ENCODE measurements at regions not wholly inside any gene's neighbourhood (a gene's known extent, or its start where the extent isn't known, plus 50 kb on each side); places are given as distances from the start of the nearest gene placed in this dataset.
"Not testable (repeated sequence)": the region's sequence is repeated elsewhere in the genome, so short reads cannot be mapped to it uniquely, and the experiment has no call there.

DNA sequence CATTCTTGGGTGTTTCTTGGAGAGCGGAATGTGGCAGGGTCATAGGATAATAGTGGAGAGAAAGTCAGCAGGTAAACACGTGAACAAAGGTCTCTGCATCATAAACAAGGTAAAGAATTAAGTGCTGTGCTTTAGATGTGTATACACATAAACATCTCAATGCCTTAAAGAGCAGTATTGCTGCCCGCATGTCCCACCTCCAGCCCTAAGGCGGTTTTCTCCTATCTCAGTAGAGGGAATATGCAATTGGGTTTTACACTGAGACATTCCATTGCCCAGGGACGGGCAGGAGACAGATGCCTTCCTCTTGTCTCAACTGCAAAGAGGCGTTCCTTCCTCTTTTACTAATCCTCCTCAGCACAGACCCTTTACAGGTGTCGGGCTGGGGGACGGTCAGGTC, 492.6 kb upstream of the ATXN8OS start:
- TF ChIP-seq, protein P1, sequence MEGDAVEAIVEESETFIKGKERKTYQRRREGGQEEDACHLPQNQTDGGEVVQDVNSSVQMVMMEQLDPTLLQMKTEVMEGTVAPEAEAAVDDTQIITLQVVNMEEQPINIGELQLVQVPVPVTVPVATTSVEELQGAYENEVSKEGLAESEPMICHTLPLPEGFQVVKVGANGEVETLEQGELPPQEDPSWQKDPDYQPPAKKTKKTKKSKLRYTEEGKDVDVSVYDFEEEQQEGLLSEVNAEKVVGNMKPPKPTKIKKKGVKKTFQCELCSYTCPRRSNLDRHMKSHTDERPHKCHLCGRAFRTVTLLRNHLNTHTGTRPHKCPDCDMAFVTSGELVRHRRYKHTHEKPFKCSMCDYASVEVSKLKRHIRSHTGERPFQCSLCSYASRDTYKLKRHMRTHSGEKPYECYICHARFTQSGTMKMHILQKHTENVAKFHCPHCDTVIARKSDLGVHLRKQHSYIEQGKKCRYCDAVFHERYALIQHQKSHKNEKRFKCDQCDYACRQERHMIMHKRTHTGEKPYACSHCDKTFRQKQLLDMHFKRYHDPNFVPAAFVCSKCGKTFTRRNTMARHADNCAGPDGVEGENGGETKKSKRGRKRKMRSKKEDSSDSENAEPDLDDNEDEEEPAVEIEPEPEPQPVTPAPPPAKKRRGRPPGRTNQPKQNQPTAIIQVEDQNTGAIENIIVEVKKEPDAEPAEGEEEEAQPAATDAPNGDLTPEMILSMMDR (IDR thresholded peaks at IDR 0.05; ENCODE audit: low read length): not testable (repeated sequence)
- TF ChIP-seq EZH2 (optimal IDR thresholded peaks at IDR 0.05; ENCODE audit: low read depth, low read length); EZH2phosphoT487 (IDR thresholded peaks at IDR 0.05; ENCODE audit: low read length): not testable (repeated sequence)
